H1 (cell line): ENCODE measurements at regions not wholly inside any gene's neighbourhood (a gene's known extent, or its start where the extent isn't known, plus 50 kb on each side); places are given as distances from the start of the nearest gene placed in this dataset.

Experiments
- CTCF ChIA-PET: fragments of 300-600 bp; sonication (Branson Sonifier 250); formaldehyde crosslinking; loops from one replicate; lab custom pipeline; 2021; ENCODE audit not compliant: partially characterized antibody; lab: Charles Lee
- POLR2A ChIA-PET: fragments of 300-600 bp; sonication (Branson Sonifier 250); formaldehyde crosslinking; loops from one replicate; lab custom pipeline; 2021; ENCODE audit warnings: inconsistent platforms; ENCODE audit not compliant: partially characterized antibody; lab: Charles Lee
- DNase-seq, 2 experiments: peaks; one replicate each; pipeline versions ENCODE4 v3.0.0 to v3.0.0-alpha.2; 2010 to 2022; ENCODE audit warnings: low spot score in 2 of 2, low read depth in 1 of 2, mixed read lengths in 1 of 2
- FAIRE-seq: peaks from 2 replicates; lab custom pipeline; 2011; peaks lifted over from hg19 to GRCh38; lab: Jason Lieb, UNC
- H2AFZ ChIP-seq: 2 replicates; pipeline ENCODE4 v1.8.1; 2012; ENCODE audit warnings: low read length, inconsistent platforms
- H2AK5ac ChIP-seq: 2 replicates; pipeline ENCODE4 v1.6.1; 2013; ENCODE audit warnings: low read depth, low read length
- H2BK120ac ChIP-seq: replicated peaks from 2 replicates; pipeline ENCODE3; 2013; ENCODE audit warnings: low read depth, low read length, inconsistent platforms
- H2BK12ac ChIP-seq: 2 replicates; pipeline ENCODE4 v1.6.1; 2013; ENCODE audit warnings: low read depth, low read length
- H2BK15ac ChIP-seq: 2 replicates; pipeline ENCODE4 v1.6.1; 2013; ENCODE audit warnings: low read length
- H2BK20ac ChIP-seq: 2 replicates; pipeline ENCODE4 v1.6.1; 2013; ENCODE audit warnings: low read length
- H2BK5ac ChIP-seq: 2 replicates; pipeline ENCODE4 v1.6.1; 2013; ENCODE audit warnings: low read depth, low read length
- H3K14ac ChIP-seq: 2 replicates; pipeline ENCODE4 v1.6.1; 2013; ENCODE audit warnings: inconsistent platforms; ENCODE audit not compliant: insufficient read length
- H3K18ac ChIP-seq: 2 replicates; pipeline ENCODE4 v1.6.1; 2013; ENCODE audit warnings: low read length; ENCODE audit errors: extremely low read depth
- H3K23ac ChIP-seq: 2 replicates; pipeline ENCODE4 v1.6.1; 2013; ENCODE audit warnings: inconsistent platforms; ENCODE audit not compliant: insufficient read length
- H3K23me2 ChIP-seq: 2 replicates; pipeline ENCODE4 v1.6.1; 2013; ENCODE audit warnings: low read depth, low read length
- H3K27ac ChIP-seq: 2 replicates; pipeline ENCODE4 v1.6.1; 2011; ENCODE audit warnings: low read depth, low read length, inconsistent platforms
- H3K27me3 ChIP-seq, 4 experiments: replicated peaks in 1 of 4; 1 replicate in 1 of 4; 2 replicates in 3 of 4; pipeline versions ENCODE4 v1.6.1 to v1.8.1; 2011 to 2013; ENCODE audit warnings: low read length in 3 of 4, mild to moderate bottlenecking in 3 of 4, inconsistent platforms in 2 of 4, mixed read lengths in 2 of 4, moderate library complexity in 1 of 4; ENCODE audit not compliant: control insufficient read depth in 3 of 4, insufficient read depth in 3 of 4; ENCODE audit errors: extremely low read depth in 1 of 4
- H3K36me3 ChIP-seq, 4 experiments: 2 replicates each; pipeline versions ENCODE4 v1.6.1 to v1.8.1; 2011 to 2013; ENCODE audit warnings: mild to moderate bottlenecking in 4 of 4, low read length in 3 of 4, moderate library complexity in 2 of 4, control low read depth in 1 of 4, inconsistent platforms in 1 of 4; ENCODE audit not compliant: insufficient read depth in 4 of 4, control insufficient read depth in 2 of 4
- H3K4ac ChIP-seq: replicated peaks from 2 replicates; pipeline ENCODE3; 2013; ENCODE audit warnings: low read length, low read depth, mixed read lengths, inconsistent platforms; ENCODE audit not compliant: insufficient read length
- H3K4me1 ChIP-seq, 4 experiments: replicated peaks in 1 of 4; 1 replicate in 1 of 4; 2 replicates in 3 of 4; pipeline versions ENCODE4 v1.6.1 to v1.8.1; 2011 to 2013; ENCODE audit warnings: low read length in 3 of 4, inconsistent platforms in 2 of 4, mixed read lengths in 1 of 4; ENCODE audit not compliant: insufficient read depth in 4 of 4, control insufficient read depth in 3 of 4
- H3K4me2 ChIP-seq, 2 experiments: 2 replicates each; pipeline versions ENCODE4 v1.6.1 to v1.8.1; 2011 to 2013; ENCODE audit warnings: low read depth in 2 of 2, low read length in 2 of 2, control low read depth in 1 of 2, inconsistent platforms in 1 of 2, mild to moderate bottlenecking in 1 of 2; ENCODE audit not compliant: insufficient read depth in 1 of 2
- H3K4me3 ChIP-seq, 4 experiments: fragments of 200-600, 300-600 bp in 1 of 4; sonication (generic), shearing (Covaris generic), sonication (Bioruptor Twin) in 1 of 4; 2 replicates each; pipeline versions ENCODE4 v1.5.1 to v1.8.1; 2011 to 2016; ENCODE audit warnings: low read length in 4 of 4, low read depth in 3 of 4, control low read depth in 2 of 4, inconsistent platforms in 2 of 4, mild to moderate bottlenecking in 2 of 4, mixed read lengths in 1 of 4, moderate library complexity in 1 of 4; ENCODE audit not compliant: insufficient read depth in 2 of 4; ENCODE audit errors: extremely low read depth in 1 of 4
- H3K56ac ChIP-seq: replicated peaks from 2 replicates; pipeline ENCODE3; 2013; ENCODE audit warnings: low read depth, mild to moderate bottlenecking, mixed read lengths, low read length, inconsistent platforms; ENCODE audit not compliant: insufficient read length
- H3K79me1 ChIP-seq: 2 replicates; pipeline ENCODE4 v1.6.1; 2013; ENCODE audit warnings: low read depth, low read length, control low read depth
- H3K79me2 ChIP-seq, 2 experiments: 2 replicates each; pipeline versions ENCODE4 v1.6.1 to v1.8.1; 2012 to 2013; ENCODE audit warnings: low read length in 2 of 2, mild to moderate bottlenecking in 2 of 2, inconsistent platforms in 1 of 2; ENCODE audit not compliant: insufficient read depth in 2 of 2, control insufficient read depth in 1 of 2
- H3K9ac ChIP-seq, 4 experiments: replicated peaks in 1 of 4; 1 replicate in 1 of 4; 2 replicates in 3 of 4; pipeline versions ENCODE4 v1.6.1 to v1.8.1; 2011 to 2013; ENCODE audit warnings: low read depth in 3 of 4, low read length in 3 of 4, control low read depth in 2 of 4, mild to moderate bottlenecking in 2 of 4, moderate library complexity in 2 of 4, inconsistent platforms in 1 of 4; ENCODE audit errors: extremely low read depth in 1 of 4
- H3K9me3 ChIP-seq, 2 experiments: 2 replicates each; pipeline versions ENCODE4 v1.6.1 to v1.8.1; 2012 to 2013; ENCODE audit warnings: mild to moderate bottlenecking in 2 of 2, moderate library complexity in 2 of 2, control low read depth in 1 of 2, inconsistent platforms in 1 of 2, low read depth in 1 of 2, low read length in 1 of 2, mixed read lengths in 1 of 2; ENCODE audit not compliant: insufficient read depth in 2 of 2
- H4K20me1 ChIP-seq, 2 experiments: replicated peaks in 1 of 2; 2 replicates each; pipeline versions ENCODE3 to v1.8.1; 2011 to 2013; ENCODE audit warnings: inconsistent platforms in 2 of 2, low read length in 2 of 2, mild to moderate bottlenecking in 1 of 2; ENCODE audit not compliant: insufficient read depth in 2 of 2, control insufficient read depth in 1 of 2
- H4K5ac ChIP-seq: 2 replicates; pipeline ENCODE4 v1.6.1; 2013; ENCODE audit warnings: low read length, low read depth, mixed read lengths, inconsistent platforms; ENCODE audit not compliant: insufficient read length
- H4K8ac ChIP-seq: 2 replicates; pipeline ENCODE4 v1.8.0; 2013; ENCODE audit warnings: mild to moderate bottlenecking, moderate library complexity, low read length, inconsistent platforms; ENCODE audit not compliant: insufficient read depth; ENCODE audit errors: extremely low read depth
- H4K91ac ChIP-seq: replicated peaks from 2 replicates; pipeline ENCODE3; 2013; ENCODE audit warnings: low read length, mixed read lengths, inconsistent platforms; ENCODE audit not compliant: insufficient read length
- RNF2 ChIP-seq: fragments of 200-900, 300-1000 bp; sonication (generic); IDR thresholded peaks from 2 replicates; pipeline ENCODE4 v1.7.1; 2016; ENCODE audit warnings: borderline replicate concordance, low read depth, mild to moderate bottlenecking, antibody characterized with exemption, low read length; ENCODE audit not compliant: poor library complexity, severe bottlenecking; ENCODE audit errors: missing control alignments
- TAF7 ChIP-seq: optimal IDR thresholded peaks from 2 replicates; pipeline ENCODE3; 2011; ENCODE audit warnings: low read depth, mild to moderate bottlenecking, inconsistent platforms, low read length, moderate library complexity, borderline replicate concordance
- WGBS, 2 experiments: shearing (Covaris generic) in 1 of 2; methylation state at CpG; one replicate each; pipeline versions ENCODE4 v1.1.6 to v1.1.7; 2013 to 2015; ENCODE audit warnings: low lambda C conversion rate in 2 of 2, mixed read lengths in 2 of 2, inconsistent platforms in 1 of 2, low coverage in 1 of 2, missing lambda C conversion rate in 1 of 2; ENCODE audit not compliant: insufficient replicate concordance in 2 of 2, insufficient coverage in 1 of 2, insufficient read length in 1 of 2; ENCODE audit errors: extremely low coverage in 1 of 2, missing lambda C conversion rate in 1 of 2; 5-methylcytosine and 5-hydroxymethylcytosine counted together

DNA sequence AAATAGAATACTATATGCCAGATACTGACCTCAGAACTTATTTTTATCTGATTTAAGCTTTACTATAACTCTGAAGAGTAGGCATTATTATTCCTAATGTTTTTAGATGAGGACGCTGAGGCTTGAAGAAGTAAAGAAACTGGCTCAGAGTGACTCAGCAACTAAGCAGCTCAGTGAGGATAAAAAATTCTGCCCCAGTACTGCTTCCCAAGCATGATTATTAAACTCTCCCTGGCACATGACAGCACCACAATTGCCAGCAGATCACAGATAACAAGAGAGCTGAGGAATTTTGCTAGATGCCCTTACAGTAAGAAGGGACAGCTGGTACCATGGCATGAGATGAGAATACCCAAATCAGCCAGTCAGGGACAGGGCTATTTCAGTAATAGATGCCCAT is 219.4 kb downstream of the NKX6-1 start:
- Histone ChIP-seq H3K18ac (no peak overlapping the region), H3K27ac (no peak overlapping the region), H4K20me1 (no peaks in the 10 kb centered on the region), H3K9ac (no peak overlapping the region), H2BK20ac (no peak overlapping the region), H3K79me2 (no peaks in the 10 kb centered on the region), H3K4ac (no peak overlapping the region), H2AFZ (no peak overlapping the region), H3K56ac (no peak overlapping the region), H2BK5ac (no peak overlapping the region), H4K5ac (no peak overlapping the region), H2BK15ac (no peak overlapping the region), H3K23me2 (no peaks in the 10 kb centered on the region), H3K27me3 (no peaks in the 10 kb centered on the region), H4K91ac (no peak overlapping the region), H2AK5ac (no peak overlapping the region), H2BK120ac (no peak overlapping the region), H3K14ac (no peak overlapping the region), H3K4me2 (no peak overlapping the region), H3K23ac (no peak overlapping the region), H4K8ac (no peak overlapping the region), H3K4me3 (no peak overlapping the region), H3K36me3 (no peaks in the 10 kb centered on the region), H3K9me3 (no peaks in the 10 kb centered on the region), H3K4me1 (no peaks in the 10 kb centered on the region), H2BK12ac (no peak overlapping the region), H3K79me1 (no peaks in the 10 kb centered on the region)
- WGBS, 2 experiments = 76% methylated on average over 1 of the region's 1 CpG; no CpG with 5 or more reads in 1 of the 2 experiments
- ChIA-PET POLR2A (no interaction called here), CTCF (interaction anchor here (0.6 to 1.4 kb wide), 3 partner anchors 17 to 172 kb away, joined by 3 to 5 read pairs (median 5); no protein-coding TSS in a partner anchor)
- DNase-seq = no peak
- TF ChIP-seq RNF2 (no peak), TAF7 (no peak)
- FAIRE-seq = no peak
